OCI-LY1 (cell line): ENCODE measurements at regions not wholly inside any gene's neighbourhood (a gene's known extent, or its start where the extent isn't known, plus 50 kb on each side); places are given as distances from the start of the nearest gene placed in this dataset.

Source experiments
- EZH2 ChIP-seq: fragments of 200-600 bp; sonication (generic), shearing (Covaris generic); IDR thresholded peaks from 2 replicates; pipeline ENCODE4 v1.8.0; 2017; ENCODE audit warnings: borderline replicate concordance, mixed run types, mild to moderate bottlenecking, antibody characterized with exemption, low read length, moderate library complexity, mixed read lengths
- TF ChIP-seq, protein P1 (sequence below): fragments of 200-600 bp; sonication (generic), shearing (Covaris generic); IDR thresholded peaks from 2 replicates; pipeline ENCODE4 v1.5.1; 2017; ENCODE audit warnings: mild to moderate bottlenecking, antibody characterized with exemption, low read length, moderate library complexity, mixed read lengths

DNA sequence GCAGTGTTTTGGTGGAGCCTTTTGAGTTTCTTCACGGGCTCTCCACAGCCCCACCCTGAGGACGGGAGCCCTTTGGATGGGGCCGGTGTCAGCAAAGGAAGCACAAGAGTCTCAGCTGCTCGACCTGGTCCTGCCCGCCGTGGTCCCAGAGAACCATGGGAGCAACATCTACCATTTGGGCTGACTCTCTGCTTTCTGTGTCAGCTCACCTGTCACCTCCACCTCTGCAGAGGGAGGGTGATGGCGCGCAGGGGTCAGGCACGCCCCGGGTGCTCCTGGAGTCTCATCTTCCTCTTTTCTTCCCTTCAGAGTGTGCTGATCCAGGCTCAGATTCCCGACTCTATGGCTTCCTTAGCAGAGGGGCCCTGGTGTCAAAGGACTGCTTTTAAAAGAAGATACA, 171.7 kb downstream of the LAT start:
- TF ChIP-seq, protein P1, sequence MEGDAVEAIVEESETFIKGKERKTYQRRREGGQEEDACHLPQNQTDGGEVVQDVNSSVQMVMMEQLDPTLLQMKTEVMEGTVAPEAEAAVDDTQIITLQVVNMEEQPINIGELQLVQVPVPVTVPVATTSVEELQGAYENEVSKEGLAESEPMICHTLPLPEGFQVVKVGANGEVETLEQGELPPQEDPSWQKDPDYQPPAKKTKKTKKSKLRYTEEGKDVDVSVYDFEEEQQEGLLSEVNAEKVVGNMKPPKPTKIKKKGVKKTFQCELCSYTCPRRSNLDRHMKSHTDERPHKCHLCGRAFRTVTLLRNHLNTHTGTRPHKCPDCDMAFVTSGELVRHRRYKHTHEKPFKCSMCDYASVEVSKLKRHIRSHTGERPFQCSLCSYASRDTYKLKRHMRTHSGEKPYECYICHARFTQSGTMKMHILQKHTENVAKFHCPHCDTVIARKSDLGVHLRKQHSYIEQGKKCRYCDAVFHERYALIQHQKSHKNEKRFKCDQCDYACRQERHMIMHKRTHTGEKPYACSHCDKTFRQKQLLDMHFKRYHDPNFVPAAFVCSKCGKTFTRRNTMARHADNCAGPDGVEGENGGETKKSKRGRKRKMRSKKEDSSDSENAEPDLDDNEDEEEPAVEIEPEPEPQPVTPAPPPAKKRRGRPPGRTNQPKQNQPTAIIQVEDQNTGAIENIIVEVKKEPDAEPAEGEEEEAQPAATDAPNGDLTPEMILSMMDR, result no peak
- no peak for TF ChIP-seq EZH2
